Tibial nerve (tissue), 4 donors: ENCODE measurements at regions not wholly inside any gene's neighbourhood (a gene's known extent, or its start where the extent isn't known, plus 50 kb on each side); places are given as distances from the start of the nearest gene placed in this dataset.
"Not testable (repeated sequence)": the region's sequence is repeated elsewhere in the genome, so short reads cannot be mapped to it uniquely, and the experiment has no call there.

Experiments
- EP300 ChIP-seq, 2 donors: sonication (generic); formaldehyde crosslinking; IDR thresholded peaks; one replicate each; pipeline ENCODE4 v1.6.1; 2017; ENCODE audit warnings: antibody characterized with exemption in 2 of 2, mild to moderate bottlenecking in 1 of 2
- POLR2A ChIP-seq, 2 donors: fragments of 450-650 bp; IDR thresholded peaks; one replicate each; pipeline ENCODE4 v1.6.1; 2017; ENCODE audit warnings: antibody characterized with exemption in 2 of 2, mild to moderate bottlenecking in 2 of 2, moderate library complexity in 2 of 2
- TF ChIP-seq, protein P1 (sequence below), 5 experiments: fragments of 200-600 bp in 3 of 5; fragments of 450-650 bp in 2 of 5; sonication (generic) in 3 of 5; IDR thresholded peaks; one replicate each; pipeline ENCODE4 v1.5.1; 2016 to 2019; ENCODE audit warnings: antibody characterized with exemption in 5 of 5, mild to moderate bottlenecking in 3 of 5, moderate library complexity in 2 of 5

DNA sequence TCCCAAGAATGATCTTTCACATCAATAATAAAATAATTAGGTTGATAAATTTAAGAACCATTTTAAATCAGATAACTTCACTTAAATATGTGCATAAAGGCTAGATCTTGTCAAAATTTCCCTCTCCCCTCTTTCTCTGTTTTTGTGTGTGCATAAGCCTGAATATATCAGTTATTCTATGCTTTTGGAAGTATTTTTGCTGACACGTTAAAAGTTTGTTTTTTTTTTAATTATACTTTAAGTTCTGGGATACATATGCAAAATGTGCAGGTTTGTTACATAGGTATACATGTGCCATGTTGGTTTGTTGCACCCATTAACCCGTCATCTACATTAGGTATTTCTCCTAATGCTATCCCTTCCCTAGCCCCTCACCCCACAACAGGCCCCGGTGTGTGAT, 391.2 kb downstream of the UTRN start:
- TF ChIP-seq, protein P1, sequence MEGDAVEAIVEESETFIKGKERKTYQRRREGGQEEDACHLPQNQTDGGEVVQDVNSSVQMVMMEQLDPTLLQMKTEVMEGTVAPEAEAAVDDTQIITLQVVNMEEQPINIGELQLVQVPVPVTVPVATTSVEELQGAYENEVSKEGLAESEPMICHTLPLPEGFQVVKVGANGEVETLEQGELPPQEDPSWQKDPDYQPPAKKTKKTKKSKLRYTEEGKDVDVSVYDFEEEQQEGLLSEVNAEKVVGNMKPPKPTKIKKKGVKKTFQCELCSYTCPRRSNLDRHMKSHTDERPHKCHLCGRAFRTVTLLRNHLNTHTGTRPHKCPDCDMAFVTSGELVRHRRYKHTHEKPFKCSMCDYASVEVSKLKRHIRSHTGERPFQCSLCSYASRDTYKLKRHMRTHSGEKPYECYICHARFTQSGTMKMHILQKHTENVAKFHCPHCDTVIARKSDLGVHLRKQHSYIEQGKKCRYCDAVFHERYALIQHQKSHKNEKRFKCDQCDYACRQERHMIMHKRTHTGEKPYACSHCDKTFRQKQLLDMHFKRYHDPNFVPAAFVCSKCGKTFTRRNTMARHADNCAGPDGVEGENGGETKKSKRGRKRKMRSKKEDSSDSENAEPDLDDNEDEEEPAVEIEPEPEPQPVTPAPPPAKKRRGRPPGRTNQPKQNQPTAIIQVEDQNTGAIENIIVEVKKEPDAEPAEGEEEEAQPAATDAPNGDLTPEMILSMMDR (IDR thresholded peaks at IDR 0.05): not testable (repeated sequence)
- not testable (repeated sequence) for TF ChIP-seq POLR2A, EP300 (IDR thresholded peaks at IDR 0.05)
